CD4-positive, alpha-beta T cell treated with Interleukin-4 for 1 hour (primary cell): ENCODE measurements at regions not wholly inside any gene's neighbourhood (a gene's known extent, or its start where the extent isn't known, plus 50 kb on each side); places are given as distances from the start of the nearest gene placed in this dataset.

Source experiments
- DNase-seq, 2 donors: peaks; one replicate each; pipeline ENCODE4 v3.0.0-alpha.2; 2020 to 2022

DNA sequence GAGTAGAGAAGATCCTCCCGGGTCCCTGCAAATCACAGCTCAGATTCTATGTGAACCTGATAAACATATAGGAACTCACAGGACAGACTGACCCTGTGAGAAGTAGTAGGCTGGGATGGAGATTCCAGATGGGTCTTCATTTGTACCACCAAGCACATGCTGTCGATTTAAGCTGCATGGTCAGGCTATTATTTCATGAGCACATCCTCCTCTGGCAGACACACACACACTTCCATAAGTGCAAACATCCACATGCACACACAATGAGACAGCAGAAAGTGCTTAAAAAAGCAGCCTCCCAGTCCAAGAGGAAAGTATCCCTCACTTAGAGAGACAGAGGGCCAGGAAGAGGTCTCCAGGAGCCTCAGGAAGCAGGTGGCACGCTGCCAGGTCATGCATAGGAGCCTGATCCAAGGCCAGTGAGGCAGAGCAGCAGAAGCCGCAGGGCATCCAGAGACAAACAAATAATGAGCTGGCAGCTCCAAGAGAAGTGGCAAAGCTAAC, 131.8 kb downstream of the UNC5CL start:
- DNase-seq, result no peak

DNA sequence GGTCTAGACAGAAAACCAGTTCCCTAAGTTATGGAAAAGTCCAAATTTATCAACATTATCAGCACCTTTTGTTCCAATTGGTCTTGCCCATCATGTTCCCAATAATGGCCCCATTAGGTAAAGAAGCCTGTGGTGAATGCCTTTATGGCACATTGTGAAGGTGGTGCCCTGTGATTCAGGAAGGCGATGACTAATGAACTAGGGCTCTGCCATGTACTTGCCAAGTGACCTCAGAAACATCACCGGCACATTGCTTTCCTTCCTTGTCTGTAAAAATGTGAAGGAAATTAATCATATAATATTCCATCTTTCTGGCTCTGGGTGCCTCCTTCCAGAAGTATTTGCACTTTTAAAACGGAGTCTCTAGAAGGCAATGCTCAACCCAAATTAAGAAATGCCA, 132.3 kb downstream of the UNC5CL start:
- no peak for DNase-seq

DNA sequence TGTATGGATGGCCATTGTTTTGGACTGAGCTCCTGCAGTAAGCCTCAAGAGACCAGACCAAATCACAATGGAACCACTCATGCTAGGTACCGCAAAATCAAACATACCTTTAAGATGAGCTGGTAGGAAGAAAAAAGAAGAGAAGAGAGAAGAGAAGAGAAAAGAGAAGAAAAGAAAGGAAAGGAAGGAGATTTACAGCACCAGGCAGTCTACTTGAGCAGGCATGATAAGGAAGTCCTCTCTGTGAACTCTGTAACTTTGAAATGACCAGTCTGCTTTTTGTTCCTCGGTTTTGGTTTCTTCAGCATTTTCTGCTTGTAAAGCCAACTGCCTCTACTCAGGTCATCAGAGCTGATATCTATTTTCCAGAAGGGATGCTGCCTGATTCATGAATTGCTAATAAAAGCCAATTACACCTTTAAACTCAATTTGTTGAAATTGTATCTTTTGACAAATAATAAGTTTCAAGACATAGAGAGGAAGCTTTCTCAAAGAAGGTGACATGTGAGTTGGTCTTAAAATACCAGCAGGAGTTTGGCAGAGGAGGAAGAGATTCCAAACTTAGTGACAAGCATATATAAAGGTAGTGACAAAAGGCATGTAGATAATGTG, 134.3 kb downstream of the UNC5CL start:
- DNase-seq, result no peak

DNA sequence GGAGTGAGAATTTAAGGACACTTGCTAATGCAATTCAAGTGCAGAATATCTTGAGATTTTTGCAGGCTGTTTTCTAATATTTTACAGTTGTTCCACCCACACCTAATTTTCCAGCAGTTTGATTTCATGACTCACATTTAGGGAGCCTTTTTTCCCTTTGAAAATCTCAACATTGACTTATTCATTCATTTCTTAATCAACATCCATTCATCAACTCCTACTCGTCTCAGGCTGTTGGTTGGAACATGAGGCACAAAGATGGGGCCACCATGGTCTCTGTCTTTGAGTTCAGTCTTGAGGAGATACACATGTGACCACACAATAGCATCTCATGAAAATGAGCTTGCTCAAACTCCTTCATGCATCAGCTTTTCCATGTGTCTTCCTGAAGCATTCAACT, 135.6 kb downstream of the UNC5CL start:
- DNase-seq, result no peak

DNA sequence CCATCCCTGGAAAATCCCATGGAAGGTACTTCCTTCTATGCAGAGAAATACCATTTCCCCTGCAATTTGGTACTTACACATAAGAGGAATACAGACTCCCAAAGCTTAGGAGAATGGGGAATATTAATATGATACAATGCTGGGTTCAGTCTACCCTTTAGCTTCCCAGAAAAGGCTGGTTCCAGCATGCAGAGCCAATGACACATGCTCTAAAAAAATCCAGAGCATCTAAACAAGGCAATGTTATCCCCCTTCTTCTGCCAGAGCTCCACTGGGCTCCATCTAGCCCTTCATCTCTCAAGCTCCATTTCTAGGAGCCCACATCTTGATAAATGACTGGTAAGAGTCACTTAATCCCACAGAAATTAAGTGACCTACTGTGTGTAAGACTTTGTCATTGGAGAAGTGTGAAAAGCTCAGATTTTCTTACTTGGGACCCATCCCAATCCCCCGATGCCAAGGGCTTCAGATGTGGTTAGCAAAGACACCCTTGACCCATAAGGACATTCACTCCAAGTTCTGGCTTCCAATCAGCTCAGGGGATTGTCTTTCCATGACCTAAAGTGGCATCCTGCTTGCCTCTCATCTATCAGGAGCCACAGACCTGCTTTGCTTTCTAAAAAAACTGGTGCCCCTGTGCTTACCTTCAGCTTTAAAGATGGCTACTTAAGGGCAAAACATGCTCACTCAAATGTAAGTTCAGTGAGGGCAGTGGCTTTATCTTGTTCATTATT, 137.5 kb downstream of the UNC5CL start:
- DNase-seq, result no peak

DNA sequence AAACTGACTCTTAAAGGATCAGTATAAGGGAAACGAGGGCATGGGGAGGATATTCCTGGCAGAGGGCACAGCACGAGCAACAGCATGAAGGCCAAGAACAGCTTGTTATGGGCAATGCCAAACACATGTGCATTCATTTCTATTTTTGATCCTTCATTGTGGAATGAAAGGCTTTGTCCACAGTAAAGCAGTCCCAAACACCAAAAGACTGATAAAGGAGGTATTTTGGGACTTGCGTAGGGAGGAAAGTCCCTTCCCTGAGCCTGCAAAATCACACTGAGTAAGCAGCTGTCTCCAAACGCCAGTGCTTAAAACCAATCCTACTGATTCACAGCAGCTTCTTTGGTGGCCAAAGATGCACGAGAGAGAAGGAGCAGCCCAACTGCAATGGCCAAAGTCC, 138.2 kb downstream of the UNC5CL start:
- no peak for DNase-seq

DNA sequence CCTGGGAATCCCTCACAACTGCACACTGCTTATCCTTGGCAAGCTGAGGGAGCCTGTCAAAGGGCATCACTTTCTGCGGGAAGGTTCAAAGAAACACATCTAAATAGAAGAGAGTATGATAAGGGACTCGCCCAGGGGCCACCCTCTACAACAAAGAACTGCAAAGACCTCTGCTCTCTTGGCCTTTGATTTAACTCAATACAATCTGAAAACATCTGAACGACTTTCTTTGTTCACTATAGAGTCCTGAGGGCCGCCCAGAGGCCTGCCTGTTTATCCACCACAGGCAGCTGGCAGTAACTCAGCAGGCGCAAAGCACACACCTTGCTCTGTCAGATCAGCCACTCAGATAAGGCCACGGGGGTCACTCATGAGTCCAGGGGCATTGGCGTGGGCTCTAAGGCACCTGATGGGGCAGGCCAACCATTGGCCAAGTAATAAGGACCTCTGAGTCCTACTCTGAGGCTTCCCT, 139.3 kb downstream of the UNC5CL start:
- no peak for DNase-seq

DNA sequence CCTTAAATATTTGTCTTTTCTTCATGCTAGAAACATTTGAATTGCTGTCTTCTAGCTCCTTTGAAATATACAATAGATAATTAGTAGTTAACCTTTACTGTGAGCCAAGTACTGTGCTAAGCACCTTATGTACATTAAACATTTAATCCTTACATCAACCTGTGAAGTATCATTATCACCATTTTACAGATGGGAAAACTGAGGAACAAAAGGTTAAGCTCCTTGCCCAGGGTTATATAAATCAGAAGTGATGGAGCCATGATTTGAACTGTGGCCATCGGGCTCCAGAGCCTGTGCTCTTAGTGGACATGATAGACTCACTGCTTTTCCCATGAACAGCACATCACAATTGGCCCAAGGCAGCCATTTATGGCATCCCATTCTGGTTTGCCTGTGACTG, 140.9 kb downstream of the UNC5CL start:
- no peak for DNase-seq

DNA sequence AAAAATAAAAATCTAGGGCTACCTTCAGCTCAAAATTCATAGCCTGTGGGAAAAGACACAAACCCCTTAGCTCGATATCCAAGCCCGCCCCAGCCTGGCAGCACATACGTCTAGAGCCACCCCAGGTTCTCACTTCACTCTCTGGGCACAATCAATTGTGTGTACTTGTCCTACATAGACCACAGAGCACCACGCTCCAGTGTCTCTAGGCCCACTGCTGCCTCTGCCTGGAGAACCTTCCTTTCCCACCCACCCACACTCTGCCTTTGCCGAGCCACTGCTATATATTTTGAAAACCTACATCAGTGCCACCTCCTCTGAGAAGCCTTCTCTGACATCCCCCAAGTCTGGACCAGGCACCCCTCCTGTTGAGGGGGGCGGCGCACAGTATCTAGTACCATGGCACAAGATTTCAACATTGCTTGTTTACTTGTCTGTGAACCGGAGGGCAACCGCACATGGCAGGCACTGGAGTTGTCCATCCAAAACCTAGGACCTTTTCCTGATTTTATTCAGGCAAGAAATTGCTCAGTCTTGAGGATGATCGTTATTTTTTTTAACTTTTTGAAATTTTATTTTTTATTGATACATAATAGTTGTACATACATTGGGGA, 141.5 kb downstream of the UNC5CL start:
- DNase-seq, result no peak

DNA sequence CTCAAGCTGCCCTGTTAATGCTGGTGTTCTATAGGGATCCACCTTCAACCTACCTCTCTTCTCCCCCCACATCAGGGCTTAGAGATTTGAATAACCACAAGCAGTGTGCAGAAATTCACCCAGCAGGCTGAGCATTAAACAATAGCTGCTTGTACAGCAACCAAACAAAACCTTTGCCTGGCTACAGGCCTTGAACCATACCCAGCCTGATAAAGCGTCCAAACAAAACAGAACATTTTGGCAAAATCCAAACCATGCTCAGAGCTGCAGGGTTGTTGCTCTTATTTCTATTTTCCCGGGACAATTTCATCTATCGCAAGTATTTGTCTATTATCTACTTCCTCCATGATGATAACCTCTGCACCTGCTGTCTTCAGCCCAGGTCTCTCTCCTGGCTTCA, 142.3 kb downstream of the UNC5CL start:
- DNase-seq, result no peak

DNA sequence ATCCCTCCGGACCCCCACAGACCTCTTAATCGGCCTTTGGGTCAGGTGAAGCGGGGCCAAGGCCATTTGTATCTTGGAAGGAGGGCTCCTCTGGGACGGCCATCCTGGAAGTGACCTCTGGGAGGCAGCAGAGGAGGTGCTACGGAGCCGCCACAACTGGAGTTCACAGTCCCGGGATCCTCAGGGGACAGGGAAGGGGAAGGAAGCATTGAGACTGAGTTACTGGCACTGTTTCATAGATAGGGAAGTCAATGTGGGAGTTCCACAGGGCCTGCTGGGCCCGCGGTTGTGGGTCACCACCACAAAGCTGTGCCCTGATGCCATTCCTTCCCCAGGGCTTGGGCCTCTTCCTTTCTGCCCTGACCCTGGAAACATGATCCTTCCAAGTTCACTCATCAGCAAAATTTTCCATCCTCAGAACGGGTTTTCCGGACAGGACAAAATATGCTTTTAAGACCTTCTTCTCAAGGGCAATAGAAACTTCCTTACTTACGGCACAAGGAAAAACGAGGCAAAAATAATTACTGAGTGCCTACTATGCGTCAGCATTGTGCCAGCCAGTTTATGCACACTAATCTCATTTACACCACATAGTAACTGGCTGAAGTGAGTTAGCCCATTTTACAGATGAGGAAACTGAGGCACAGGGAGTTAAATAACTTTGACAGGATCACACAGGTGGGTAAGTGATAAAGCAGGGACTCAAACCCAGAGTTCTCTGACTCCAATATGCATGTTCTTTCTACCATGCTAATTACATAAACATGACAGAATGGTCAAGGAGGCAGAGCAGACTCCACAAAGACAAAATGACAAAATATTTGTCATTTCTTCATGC, 143.8 kb downstream of the UNC5CL start:
- no peak for DNase-seq

DNA sequence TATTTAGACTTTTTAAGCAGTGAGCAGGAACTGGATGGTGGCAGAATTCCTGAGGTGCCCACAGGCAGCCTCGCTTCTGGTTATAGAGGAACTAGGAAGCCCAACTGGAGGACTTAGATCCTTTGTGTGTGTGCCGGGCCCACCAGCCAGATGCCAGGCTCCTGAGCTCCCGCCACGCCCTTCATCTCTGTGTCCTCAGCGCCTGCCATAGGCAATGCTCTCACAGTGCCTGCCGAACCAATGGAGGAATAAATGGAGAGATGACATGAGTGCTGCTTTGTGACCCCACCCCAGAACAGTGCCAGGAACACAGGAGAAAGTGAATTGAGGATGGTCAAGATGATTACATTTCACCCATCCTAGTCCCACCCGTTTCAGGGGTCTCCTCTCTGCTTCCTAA, 146.0 kb downstream of the UNC5CL start:
- no peak for DNase-seq

DNA sequence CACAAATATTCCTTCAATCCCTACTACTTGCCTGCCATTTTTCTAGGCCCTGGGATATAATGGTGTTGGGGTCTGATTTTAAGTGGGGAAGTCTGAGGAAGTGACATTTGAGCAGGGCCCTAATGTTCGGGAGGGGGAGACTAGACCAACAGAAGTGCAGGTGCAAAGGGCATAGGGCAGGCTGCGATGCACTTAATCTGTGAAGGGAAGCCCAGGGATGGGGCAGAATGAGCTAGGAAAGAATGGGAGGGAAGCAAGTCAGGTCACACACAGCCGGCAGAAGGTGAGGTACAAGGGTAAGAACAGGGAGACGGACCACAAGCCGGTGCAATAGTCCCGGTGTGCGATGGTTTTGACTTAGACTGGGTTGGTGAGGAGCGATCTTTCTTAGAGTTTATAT, 146.8 kb downstream of the UNC5CL start:
- DNase-seq, result no peak

DNA sequence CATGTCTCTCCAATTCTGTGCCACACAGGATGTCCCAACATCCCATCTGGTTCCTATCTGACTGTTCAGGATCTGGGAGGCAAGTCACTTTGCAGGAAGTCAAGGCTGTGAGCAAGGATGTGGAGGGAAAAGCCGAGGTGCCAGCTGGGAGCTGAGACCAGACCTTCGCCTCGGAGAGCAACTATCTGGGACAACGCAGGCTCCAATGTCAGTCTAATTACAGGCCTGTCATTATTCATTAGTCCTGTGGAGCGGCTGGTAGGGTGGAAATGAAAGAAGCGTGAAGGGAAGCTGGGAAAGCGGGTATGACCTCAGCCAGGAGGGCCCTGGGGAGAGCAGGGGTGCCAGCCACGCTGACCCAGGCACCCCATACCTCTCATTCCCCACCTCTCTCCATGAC, 147.3 kb downstream of the UNC5CL start:
- DNase-seq, result no peak

DNA sequence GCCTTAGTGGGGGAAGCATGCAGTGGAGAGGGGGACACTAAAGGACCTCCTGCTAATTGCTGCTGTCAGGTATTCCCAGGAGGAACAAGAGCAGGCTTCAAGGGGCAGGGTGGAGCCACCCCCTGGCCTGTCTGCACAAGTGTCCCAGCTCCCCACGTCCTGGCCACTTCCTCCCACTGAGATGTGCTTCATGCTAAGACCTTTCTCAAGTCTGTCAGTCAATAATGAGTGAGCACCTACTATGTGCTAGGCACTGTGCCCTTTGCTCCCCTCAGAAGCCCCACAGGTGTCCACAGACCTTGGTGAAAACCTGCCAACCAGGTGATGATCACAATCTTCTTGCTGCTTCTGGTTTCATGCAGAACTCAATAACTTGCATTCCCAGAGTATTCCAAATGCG, 147.9 kb downstream of the UNC5CL start:
- no peak for DNase-seq

DNA sequence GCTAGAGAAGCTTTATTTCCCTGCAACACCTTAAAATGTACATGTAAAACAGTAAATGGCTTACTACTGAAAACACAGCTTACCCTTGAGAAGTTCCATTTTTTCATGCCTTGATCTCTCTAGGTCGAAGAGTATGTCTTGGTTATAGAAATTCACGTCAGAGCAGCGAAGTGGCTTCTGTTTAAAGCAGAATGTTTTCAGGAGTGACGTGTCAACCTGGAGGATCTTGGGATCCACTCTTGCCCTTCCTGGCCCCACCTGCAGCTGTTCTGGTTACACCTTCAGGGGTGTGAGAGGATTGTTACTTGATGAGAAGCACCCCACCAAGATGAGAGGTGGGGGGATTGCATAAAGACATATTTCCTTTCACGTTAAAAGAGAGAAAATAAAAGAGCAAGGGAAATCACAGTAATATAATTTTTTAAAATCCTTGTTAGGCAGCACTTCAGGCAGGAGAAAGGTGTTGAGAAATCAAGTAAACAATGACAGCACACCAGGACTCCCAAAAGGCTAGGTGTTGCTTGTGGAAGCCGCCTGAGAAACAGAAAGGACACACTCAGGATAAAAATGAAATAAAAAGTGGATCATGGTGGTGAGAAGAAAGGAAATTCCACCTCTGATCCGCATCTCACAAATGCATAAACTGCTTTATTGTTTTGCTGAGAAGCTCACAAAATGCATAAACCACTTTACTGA, 149.7 kb downstream of the UNC5CL start:
- DNase-seq, result no peak

DNA sequence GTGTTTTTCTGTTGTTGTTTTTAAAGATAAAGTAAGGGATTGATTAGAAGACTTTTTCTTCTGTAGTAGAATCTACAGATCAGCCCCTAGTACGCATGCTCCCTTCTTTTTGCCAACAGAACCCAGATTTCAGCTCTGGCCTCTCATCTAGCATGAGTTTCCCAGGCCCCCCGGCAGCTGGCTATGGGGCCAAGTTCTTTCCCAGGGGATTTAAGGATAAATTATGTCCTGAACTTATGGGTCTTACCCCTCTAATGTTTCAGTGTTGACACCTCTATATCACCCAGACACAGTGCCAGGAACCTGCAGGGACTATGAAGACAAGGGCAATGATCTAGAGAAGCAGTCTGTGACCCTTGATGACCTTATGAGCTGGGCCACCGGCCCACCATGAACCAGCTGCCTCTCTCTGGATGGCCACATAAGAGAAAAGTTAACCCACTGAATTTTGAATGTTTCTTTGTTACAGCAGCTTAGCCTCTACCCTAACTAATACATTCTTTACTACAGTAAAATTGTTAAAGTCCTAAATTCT, 150.5 kb downstream of the UNC5CL start:
- DNase-seq, result no peak

DNA sequence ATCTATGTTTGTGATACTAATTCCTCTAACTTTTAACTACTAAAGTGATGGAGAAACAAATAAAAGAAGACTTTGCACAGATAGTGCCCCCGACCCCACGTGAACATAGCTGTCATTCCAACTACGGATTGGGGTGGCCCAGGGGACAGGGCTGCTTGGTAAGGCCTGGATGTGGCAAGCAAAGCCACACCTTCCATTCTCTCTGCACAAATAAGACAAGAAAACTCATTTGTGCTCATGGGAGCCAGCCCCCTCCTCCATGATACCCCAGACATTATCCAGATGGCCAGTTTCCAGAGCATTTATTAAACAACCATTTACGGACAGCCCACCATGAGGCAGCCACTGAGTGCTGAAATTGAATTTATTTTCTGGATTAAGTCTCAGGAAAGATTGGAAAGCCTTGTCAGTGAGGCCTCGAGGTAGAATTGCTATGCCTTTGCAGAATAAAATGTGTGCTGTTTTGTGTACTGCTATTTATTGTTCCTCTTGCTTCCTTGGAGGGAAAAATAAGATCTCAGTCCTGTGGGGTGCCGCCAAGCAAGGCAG, 151.2 kb downstream of the UNC5CL start:
- DNase-seq, result no peak

DNA sequence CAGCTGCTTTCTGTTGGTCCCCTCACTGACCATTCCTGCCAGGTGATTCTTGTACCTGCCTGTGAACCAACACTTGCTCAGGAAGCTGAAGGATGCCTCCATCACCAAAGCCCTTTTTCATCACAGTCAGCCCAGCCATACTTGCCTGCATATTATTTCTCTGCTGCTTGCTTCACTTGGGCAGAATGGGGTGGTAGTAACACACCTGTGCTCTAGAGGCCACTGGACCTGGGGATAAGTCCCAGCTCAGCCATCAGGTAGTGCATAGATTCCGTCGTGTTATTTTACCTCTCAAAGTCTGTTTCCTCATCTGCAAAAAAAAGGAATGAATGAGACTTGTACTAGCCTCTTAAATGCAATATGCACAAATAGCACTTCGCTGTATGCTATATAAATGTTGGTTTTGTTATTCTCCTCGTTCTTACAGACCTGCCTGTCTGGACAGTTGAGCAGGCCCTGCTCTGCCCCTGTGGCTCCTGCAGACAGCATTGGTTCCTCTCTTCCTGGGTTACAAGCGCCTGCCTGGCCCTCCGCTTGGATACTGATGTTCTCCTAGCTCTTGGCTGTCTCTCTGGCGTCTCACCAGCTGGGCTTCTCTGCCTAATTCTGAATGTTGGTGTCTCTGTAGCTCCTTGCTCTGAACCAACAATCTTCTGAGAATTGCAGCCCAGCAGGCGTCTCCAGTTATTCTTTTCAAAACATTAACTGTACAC, 151.8 kb downstream of the UNC5CL start:
- no peak for DNase-seq

DNA sequence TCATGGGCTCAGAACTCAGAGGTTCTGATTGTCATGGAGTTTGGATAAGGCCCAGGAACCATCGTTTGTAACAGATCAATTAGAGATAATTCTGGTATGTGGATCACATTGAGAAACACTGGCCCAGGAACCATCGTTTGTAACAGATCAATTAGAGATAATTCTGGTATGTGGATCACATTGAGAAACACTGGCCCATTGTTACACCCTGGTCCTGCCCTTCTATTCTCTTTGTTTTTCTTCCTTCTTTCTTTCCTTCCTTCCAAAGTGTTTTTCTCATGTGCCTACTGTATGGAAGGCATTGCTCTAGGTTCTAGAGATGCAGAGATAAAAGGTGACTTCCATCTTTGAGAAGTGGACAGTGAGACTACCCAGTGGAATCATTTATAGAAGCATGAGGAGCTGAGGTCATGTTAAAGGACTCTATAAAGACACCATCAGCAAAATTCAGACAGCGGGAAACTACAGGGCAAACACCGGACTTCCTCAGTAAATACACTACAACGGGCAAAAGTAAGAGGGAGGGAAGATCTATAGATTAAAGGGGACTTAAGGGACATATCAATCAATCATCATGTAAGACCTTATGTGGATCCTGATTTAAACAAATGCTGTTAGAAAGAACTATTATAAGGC, 153.8 kb downstream of the UNC5CL start:
- DNase-seq, result no peak
